GM21825 (cell line): ENCODE measurements at regions not wholly inside any gene's neighbourhood (a gene's known extent, or its start where the extent isn't known, plus 50 kb on each side); places are given as distances from the start of the nearest gene placed in this dataset.
"Not testable (repeated sequence)": the region's sequence is repeated elsewhere in the genome, so short reads cannot be mapped to it uniquely, and the experiment has no call there.

Experiments
- ATAC-seq: cut with Tn5 transposase; IDR thresholded peaks from one replicate; pipeline ENCODE4 v1.9.1; 2021; ENCODE audit warnings: mild to moderate bottlenecking, moderate library complexity; ENCODE audit not compliant: unreplicated experiment

DNA sequence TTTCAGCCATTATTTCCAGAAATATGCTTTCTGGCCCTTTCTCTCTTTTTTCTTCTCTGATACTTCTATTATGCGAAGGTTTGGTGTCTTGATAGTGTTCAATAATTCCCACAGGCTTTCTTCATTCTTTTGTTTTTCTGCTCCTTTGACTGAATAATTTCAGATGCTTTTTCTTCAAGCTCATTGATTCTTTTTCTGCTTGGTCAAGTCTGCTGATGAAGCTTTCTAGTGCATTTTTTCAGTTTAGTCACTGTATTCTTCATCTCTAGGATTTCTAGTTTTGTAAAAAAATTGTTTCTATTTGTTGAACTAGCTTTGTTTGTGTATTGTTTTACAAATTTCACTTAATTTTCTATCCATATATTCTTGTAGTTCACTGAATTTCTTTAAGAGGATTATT lies 304.0 kb upstream of the TARS1 start:
- no peak for ATAC-seq

DNA sequence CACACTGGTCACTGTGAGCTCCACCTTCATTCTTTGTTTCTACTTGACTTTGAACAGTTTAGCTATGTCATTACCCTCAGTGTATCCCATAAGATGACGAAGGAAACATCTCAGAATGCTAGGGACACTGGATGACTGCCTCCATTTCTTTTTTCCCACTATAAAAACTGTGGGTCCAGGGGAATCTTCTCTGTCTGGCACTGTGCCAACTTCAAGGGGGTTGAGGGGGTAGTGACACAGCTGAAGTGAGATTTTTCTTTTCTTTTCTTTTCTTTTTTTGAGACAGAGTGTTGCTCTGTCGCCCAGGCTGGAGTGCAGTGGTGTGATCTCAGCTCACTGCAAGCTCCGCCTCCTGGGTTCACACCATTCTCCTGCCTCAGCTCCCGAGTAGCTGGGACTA lies 302.6 kb upstream of the TARS1 start:
- not testable (repeated sequence) for ATAC-seq

DNA sequence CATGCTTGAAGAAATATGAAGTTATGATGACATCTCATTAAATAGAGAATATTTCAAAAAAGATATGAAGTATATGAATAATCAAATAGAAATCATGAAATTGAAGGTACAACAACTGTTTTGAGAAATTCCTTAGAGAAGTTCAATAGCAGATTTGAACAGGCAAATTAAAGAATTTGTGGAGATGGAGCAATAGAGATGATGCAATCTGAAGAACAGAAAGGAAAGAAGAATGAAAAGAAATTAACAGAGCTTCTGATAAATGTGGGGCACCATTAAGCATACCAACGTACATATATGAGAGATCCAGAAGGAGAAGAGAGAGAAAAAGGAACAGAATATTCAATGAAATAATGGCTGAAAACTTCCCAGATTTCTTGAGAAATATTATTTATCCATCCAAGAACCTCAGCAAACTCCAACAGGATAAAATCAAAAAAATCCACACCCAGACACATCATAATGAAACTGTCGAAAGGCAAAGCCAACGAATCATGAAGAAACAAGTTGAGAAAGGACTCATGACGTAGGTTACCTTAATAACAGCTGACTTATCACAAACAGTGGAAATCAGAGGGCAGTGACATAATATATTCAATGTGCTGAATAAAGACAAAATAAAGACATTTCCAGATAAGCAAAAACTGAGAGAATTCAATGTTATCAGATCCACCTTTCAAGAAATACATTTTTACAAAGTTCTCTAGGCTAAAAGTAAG lies 297.2 kb upstream of the TARS1 start:
- no peak for ATAC-seq

DNA sequence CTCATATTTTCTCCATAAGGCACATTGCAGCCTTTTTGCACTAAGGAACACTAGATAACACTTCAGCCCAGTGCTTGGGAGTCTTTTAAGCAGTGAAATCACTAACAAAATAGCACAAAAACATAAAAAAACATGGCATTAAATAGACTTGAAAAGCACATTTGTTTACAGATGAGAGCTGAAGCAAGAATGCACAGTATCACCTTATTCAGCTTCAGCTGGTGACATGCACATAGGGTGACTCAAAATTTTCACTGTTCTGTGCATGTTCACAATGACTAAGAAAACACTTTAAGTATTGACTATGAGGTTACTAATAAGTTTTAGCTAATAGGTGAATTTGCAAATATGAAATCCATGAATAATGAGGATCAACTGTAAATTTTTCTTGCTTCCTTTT lies 293.9 kb upstream of the TARS1 start:
- ATAC-seq = no peak

DNA sequence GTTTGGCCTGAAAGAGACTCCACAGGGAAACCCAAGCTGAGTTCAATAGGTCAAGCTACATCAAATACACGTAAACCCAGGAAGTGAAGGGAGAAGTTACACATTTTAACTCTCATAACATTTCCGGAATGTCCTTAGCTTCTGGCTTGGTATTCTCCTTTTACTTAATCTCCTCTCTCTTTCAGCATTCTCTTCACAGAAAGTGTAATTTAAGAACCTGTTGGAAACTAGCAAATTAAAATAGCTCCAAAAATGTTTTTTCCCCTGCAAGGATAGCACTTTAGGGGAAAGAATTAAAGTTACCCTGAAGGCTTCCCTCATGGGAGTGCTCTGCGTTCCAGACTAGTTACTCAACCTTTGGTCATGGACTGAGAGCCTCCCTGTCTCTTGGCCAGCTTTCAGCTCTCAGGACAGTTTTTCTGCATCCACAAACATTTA lies 292.7 kb upstream of the TARS1 start:
- no peak for ATAC-seq

DNA sequence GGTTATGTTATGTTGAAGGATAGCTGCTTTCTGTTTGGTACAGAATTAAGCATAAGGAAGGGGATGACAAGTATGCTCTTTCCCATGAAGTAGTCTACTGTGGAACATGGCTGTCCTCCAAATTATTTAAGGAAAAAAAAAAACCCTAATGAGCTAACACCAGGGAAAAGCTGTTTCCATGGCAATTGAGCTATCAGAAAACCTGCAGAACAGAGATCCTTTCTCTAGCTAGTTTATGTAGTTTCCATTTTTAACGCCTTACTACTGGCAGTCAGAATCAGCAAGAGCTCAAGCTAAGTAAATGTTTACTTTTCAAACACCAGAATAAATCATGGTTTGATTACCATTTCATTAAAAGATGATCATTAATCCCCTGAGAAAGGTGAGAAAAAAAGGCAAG lies 287.4 kb upstream of the TARS1 start:
- ATAC-seq = no peak

DNA sequence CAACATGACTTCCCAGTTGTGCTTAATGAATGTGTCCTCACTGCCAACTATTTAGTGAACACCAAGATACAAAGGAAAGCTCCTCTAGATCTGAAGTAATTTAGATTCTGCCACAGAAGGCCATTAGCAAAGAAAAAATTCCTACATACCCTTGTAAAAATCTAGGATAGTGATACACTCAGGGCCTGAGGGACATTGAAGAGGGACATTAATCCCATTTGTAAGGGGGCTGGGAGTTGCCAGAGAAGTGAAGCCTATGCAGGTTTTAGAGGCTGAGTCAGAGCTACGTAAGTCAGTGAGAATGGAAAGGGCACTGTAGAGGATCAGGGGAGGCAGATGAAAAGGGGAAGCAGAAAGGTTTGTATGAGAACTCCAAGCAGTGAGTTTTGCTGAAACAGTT lies 286.9 kb upstream of the TARS1 start:
- ATAC-seq = no peak

DNA sequence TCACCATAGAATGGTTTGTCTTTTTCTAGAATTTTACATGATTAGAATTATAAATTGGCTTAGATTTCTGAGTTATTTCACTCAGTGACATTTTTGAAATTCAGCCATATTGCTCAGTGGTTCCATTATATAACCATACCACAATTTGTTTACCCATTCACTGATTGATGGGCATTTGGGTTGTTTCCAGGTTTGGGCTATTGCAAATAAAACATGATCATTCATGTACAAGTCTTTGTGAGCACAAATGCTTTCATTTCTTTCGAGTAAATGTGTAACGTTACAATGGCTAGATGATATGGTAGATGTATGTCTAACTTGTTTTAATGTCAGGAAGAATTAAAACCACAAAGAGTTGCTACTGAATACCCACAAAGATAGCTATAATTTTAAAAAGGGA lies 279.9 kb upstream of the TARS1 start:
- ATAC-seq = no peak

DNA sequence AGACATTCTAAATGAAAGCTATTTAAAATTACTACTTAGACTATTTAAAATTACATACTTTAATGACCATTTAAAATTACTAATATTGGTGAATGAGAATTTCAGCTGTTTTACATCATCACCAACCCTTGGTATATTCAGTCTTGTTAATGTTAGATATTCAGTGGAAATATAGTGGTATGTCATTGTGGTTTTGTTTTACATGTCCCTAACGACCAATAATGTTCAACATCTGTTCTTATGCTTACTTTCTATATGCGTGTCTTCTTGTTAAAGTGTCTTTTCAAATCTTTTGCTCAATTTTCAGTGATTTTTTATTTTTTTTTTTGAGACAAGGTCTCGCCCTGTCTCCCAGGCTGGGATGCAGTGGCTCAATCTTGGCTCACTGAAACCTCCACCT lies 279.3 kb upstream of the TARS1 start:
- ATAC-seq = no peak

DNA sequence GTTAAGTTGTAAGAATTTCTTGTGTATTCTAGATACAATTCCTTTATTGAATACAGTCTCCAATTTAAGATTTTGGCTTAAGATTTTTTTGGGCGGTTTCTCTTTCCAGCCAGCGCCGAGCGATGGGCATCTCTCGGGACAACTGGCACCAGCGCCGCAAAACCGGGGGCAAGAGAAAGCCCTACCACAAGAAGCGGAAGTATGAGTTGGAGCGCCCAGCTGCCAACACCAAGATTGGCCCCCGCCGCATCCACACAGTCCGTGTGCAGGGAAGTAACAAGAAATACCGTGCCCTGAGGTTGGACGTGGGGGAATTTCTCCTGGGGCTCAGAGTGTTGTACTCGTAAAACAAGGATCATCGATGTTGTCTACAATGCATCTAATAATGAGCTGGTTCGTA lies 278.7 kb upstream of the TARS1 start:
- no peak for ATAC-seq

DNA sequence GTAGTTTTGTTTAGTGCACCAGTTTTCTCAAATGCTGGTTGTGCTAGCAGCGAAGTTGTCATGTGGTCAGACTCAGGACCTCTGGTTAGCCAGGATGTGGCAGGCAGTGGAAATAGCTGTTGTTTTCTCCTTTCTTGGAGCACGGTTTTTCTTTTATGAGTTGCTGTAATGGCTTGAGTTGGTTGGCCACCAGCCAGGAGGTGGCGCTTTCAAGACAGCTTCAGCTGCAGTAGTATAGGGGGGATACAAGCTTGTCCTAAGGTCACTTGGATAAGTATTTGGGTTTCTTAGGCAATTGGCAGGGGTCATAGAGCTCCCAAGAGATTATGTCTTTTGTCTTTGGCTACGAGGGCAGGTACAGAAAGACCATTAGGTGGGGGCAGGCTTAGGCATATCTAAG lies 274.2 kb upstream of the TARS1 start:
- ATAC-seq = no peak

DNA sequence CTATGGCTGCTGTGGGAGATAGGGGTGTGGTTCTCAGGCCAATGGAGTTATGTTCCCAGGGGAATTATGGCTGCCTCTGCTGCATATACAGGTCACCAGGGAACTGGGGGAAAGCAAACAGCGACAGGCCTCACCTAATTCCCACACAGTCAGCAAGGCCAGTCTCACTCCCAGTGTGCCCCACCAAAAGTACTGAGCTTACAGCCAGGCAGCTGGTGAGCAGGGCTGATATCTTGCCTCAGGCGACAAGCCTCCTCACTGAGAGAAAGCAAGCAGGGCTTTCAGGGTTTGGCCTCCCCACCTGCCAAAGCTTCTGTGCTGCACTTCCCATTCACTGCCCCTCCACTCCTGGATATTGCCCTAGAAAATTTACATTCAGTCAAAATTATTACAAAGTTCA lies 273.8 kb upstream of the TARS1 start:
- ATAC-seq = no peak

DNA sequence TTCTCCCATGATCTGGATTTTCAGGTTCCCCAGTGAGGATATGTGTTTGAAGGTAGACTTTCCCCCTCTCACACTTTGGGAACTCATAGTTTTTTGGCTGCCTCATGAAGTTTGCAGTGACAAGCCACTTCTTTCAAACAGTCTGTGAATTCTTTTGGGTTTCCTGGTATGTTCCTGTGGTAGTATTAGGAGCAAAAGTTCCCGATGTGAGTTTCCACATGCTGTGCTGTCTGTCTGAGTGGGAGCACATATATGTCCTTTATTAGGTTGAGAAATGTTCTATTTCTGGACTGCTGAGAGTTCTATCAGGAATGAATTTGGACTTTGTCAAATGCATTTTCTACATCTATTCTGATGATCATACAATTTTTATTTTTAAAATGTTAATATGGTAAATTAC lies 273.2 kb upstream of the TARS1 start:
- ATAC-seq = no peak

DNA sequence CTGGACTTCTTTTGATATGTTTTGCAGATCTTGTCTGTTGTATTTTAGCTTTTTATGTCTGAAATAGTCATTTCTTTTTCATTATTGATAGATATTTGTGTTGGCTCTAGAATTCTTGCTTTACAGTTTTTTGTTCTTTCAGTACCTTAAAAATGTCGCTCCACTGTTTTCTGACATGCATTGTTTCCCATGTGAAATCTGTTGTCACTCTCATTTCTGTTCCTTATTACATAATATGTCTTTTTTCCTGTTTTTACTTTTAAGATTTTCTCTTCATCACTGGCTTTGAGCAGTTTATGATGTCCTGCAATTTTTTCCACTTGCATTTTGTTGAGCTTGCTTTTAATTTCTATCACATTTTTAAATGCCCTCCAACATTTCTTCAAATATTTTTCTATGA lies 270.4 kb upstream of the TARS1 start:
- ATAC-seq = no peak

DNA sequence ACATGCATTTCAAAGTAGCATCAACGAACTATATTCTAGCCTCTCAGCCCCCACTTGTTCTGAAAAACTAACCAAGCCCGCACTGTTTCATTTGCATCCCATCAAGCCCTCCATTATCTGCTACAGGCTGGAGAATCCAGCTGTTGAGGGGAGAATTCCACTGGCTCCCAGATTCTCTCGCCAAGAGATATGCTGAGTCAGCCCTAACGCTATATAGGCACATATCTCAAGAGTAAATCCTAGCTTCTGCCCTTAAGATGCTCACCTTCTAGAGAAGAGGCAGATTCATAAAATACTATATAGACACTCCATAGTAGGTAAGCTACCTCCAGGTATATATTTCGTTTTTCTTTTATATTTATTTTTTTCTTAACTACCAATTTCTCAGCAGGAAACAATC lies 266.4 kb upstream of the TARS1 start:
- ATAC-seq = no peak

DNA sequence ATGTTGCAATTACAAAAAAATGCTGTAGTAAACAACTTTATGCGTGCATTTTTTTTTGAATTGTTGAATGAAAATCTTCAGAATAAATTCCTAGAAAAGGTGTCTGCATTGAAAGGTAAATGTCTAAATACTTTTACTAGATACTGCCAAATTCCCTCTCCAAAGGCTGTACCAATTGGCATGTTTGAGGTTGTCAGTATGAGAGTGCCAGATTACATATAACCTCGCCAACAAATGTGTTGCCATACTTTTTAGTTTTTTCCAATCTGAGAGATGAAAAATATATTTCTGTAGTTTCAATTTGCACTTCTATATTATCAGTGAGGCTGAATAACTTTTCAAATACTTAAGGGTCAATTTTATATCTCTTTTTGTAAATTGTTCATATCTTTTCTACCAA lies 261.5 kb upstream of the TARS1 start:
- no peak for ATAC-seq

DNA sequence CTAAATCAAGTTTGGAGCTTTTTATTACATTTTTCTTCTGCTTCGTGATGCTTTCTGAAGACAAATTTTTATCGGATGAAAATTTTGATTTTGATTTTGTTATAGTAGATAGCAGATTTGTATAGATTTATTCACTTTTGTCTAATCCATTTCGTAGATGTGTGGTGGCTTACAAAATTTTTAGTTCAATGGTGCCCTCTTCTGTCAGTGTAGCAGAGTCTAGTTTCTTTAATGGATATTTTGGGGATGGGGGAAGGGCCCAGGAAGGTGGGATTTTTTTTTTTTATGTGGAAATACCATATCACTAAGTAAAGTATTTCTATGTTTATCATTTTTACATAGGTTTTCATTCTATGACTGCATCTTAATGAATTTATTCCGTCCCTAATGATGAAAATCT lies 259.9 kb upstream of the TARS1 start:
- ATAC-seq = no peak

DNA sequence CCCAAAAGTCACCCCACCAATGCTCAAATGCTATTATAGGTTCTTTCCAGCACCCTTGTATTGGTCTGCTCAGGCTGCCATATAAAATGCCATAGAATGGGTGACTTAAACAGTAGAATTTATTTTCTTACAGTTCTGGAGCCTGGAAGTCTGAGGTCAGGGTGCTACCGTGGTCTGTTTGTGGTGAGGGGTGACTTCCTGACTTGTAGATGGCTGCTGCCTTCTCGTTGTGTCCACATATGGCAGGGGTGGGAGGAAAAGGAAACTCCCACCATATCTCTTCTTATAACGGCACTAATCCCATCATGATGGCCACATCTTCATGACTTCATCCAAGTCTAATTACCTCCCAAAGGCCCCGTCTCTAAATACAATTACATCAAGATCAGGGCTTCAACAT lies 257.8 kb upstream of the TARS1 start:
- no peak for ATAC-seq

DNA sequence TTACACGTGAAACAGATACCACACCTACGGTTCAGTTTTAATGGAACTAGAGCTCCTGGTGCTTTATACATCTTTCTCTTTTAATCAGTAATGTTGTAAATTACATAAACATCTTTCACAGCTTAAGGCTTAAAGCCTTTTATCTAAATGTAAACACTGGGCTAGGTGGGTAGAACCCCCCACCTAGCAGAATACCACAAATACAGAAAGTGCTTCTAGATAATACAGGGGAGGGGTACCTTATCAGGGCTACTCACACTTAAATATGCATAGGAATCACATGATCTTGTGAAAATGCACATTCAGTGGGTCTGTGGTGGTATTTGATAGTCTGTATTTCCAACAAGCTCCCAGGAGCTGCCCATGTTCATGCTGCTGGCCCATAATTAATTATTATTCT lies 256.4 kb upstream of the TARS1 start:
- ATAC-seq = no peak

DNA sequence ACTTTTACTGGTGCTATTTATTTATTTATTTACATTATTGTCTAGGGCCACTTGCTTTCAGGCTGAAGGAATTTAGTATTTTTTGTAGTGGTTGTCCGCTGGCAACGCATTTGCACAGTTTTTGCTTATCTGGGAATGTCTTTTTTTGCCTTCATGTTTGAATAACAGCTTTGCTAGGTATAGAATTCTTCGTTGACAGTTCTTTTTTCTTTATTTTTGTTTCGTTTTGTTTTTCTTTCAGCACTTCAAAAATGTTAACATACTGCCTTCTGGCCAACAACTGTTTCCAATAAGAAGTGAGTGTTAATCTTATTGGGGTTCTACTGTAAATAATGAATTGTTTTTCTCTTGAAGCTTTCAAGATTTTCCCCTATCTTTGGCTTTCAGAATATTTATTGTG lies 252.7 kb upstream of the TARS1 start:
- ATAC-seq = no peak

DNA sequence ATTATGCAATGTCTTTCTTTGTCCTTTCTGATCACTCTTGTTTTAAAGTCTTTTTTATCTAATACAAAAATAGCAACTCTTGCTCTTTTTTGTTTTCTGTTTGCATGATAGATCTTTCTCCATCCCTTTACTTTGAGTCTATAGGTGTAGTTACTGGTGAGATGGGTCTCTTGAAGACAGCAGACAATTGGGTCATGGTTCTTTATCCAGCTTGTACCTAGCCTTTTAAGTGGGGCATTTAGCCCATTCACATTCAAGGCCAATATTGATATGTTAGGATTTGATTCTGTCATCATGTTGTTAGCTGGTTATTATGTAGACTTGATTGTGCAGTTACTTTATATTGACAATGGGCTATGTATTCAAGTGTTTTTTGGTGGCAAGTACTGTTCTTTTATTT lies 245.9 kb upstream of the TARS1 start:
- ATAC-seq = no peak

DNA sequence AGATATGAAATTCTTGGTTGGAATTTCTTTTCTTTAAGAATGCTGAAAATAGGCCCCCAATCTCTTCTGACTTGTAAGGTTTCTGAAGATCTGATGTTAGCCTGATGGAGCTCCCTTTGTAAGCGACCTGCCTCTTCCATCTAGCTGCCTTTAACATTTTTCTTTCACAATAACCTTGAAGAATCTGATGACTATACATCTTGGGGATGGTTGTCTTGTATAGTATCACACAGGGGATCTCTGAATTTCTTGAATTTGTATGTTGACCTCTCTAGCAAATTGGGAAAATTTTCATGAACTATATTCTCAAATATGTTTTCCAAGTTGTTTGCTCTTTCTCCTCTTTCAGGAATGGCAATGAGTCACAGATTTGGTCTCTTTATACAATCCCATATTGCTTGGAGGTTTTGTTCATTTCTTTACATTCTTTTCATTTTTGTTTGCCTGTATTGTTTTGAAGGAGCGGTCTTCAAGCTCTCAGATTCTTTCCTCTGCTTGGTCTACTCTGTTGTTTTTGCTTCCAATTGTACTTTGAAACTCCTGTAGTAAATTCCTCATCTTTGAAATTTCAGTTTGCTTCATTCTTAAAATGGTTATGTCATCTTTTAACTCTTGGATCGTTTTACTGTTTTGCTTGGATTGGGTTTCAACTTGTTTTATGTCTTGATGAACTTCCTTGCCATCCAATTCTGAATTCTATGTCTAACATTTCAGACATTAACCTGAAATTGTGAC lies 245.2 kb upstream of the TARS1 start:
- ATAC-seq = no peak

DNA sequence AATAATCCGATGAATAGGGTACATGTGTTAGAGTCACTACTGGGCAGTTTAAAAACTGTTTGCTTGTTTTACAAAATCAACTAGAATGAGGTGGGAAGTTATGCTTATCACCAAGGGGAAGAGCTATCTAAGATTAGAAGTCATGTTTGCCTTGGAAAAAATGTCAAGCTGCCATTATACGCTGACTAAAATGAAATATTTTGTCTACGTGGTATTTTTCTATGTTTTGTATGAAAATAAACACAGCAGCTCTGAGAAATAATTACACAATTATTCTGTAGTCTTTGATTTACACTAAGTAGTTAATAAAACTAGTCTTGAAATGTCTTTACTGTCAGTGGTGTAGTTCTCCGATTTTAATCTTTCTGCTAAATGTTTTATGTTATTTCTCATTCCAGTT lies 241.9 kb upstream of the TARS1 start:
- no peak for ATAC-seq
